Gastroesophageal sphincter (tissue), 4 donors: ENCODE measurements at regions not wholly inside any gene's neighbourhood (a gene's known extent, or its start where the extent isn't known, plus 50 kb on each side); places are given as distances from the start of the nearest gene placed in this dataset.

Source experiments
- ATAC-seq: fragments of 150-250 bp; one replicate; pipeline ENCODE4 v1.9.1; 2016; ENCODE audit warnings: mild to moderate bottlenecking, moderate library complexity
- H3K27ac ChIP-seq, 4 donors: fragments of 200-600 bp; sonication (generic) in 3 of 4; 1 replicate in 3 of 4; 2 replicates in 1 of 4; pipeline ENCODE4 v1.5.1; 2016 to 2019
- H3K27me3 ChIP-seq: fragments of 200-600 bp; sonication (generic); one replicate; pipeline ENCODE4 v1.5.1; 2019
- H3K36me3 ChIP-seq, 2 donors: fragments of 200-600 bp; sonication (generic); one replicate each; pipeline ENCODE4 v1.5.1; 2019; ENCODE audit warnings: control low read depth in 1 of 2
- H3K4me1 ChIP-seq, 3 donors: fragments of 200-600 bp; sonication (generic); 1 replicate in 2 of 3; 2 replicates in 1 of 3; pipeline ENCODE4 v1.5.1; 2016 to 2019; ENCODE audit warnings: control low read depth in 2 of 3
- H3K4me3 ChIP-seq, 2 donors: fragments of 200-600 bp; sonication (generic); one replicate each; pipeline ENCODE4 v1.5.1; 2019; ENCODE audit warnings: mild to moderate bottlenecking in 1 of 2, moderate library complexity in 1 of 2
- H3K9me3 ChIP-seq, 3 donors: fragments of 200-600 bp; sonication (generic); one replicate each; pipeline ENCODE4 v1.5.1; 2017 to 2019; ENCODE audit warnings: control low read depth in 2 of 3
- CTCF ChIP-seq, 4 experiments: fragments of 200-600 bp in 2 of 4; fragments of 450-650 bp in 2 of 4; sonication (generic) in 1 of 4; IDR thresholded peaks; one replicate each; pipeline ENCODE4 v1.5.1; 2017 to 2019; ENCODE audit warnings: antibody characterized with exemption in 4 of 4, mild to moderate bottlenecking in 2 of 4, moderate library complexity in 2 of 4
- EP300 ChIP-seq: sonication (generic); formaldehyde crosslinking; IDR thresholded peaks from one replicate; pipeline ENCODE4 v1.6.1; 2017; ENCODE audit warnings: antibody characterized with exemption, mild to moderate bottlenecking
- POLR2A ChIP-seq, 2 donors: fragments of 450-650 bp; IDR thresholded peaks; one replicate each; pipeline ENCODE4 v1.6.1; 2017; ENCODE audit warnings: antibody characterized with exemption in 2 of 2, mild to moderate bottlenecking in 2 of 2, moderate library complexity in 1 of 2
- POLR2AphosphoS5 ChIP-seq: sonication (generic); formaldehyde crosslinking; IDR thresholded peaks from one replicate; pipeline ENCODE4 v1.6.1; 2017; ENCODE audit warnings: antibody characterized with exemption
- WGBS, 2 donors: methylation state at CpG; one replicate each; pipeline ENCODE4 v1.1.5; 2018; ENCODE audit warnings: low coverage in 1 of 2; 5-methylcytosine and 5-hydroxymethylcytosine counted together

- ATAC-seq = no peak
Observed at GRCh38 chr6:78131521-78131920, 478.7 kb downstream of the MEI4 start.

GRCh38 chr6:78132671-78133410 lies 480.0 kb downstream of the MEI4 start:
- WGBS, 2 donors = 63 to 80% methylated on average over 1 to 7 of the region's 8 CpGs
- H3K9me3 ChIP-seq = peaks cover 0 to 26% (median 0%) of the 10 kb centered on the region in 3 donors
- no peak for TF ChIP-seq POLR2AphosphoS5
- no peaks in the 10 kb centered on the region for H3K27me3 ChIP-seq
- no peak for ATAC-seq
- H3K4me3 ChIP-seq = no peak overlapping the region
- no peaks in the 10 kb centered on the region for H3K4me1 ChIP-seq
- H3K27ac ChIP-seq = no peak overlapping the region
- no peaks in the 10 kb centered on the region for H3K36me3 ChIP-seq

More at GRCh38 chr6:78131521-78131920, 478.7 kb downstream of the MEI4 start:
- 80% methylated on average over 1 of the region's 1 CpG; no CpG with 5 or more reads in 1 of the 2 donors for WGBS, 2 donors
- Histone ChIP-seq H3K36me3 (no peaks in the 10 kb centered on the region), H3K4me1 (no peaks in the 10 kb centered on the region), H3K27me3 (no peaks in the 10 kb centered on the region), H3K27ac (no peak overlapping the region), H3K9me3 (peaks cover 0 to 20% (median 0%) of the 10 kb centered on the region in 3 donors), H3K4me3 (no peak overlapping the region)
- TF ChIP-seq POLR2AphosphoS5 (no peak), CTCF (IDR thresholded peaks at IDR 0.05) (no peak), POLR2A (IDR thresholded peaks at IDR 0.05) (no peak), EP300 (no peak)

- H3K36me3 ChIP-seq = no peaks in the 10 kb centered on the region
- H3K9me3 ChIP-seq = no peaks in the 10 kb centered on the region
- no peaks in the 10 kb centered on the region for H3K4me1 ChIP-seq
- H3K4me3 ChIP-seq = no peak overlapping the region
- no peak overlapping the region for H3K27ac ChIP-seq
- H3K27me3 ChIP-seq = no peaks in the 10 kb centered on the region
- ATAC-seq = no peak
- 66 to 79% methylated on average over 3 of the region's 3 CpGs for WGBS, 2 donors
- TF ChIP-seq CTCF (IDR thresholded peaks at IDR 0.05) (no peak), EP300 (no peak), POLR2A (IDR thresholded peaks at IDR 0.05) (no peak), POLR2AphosphoS5 (no peak)
Observed at GRCh38 chr6:78150425-78150824, 497.6 kb downstream of the MEI4 start.

- no peak for ATAC-seq
- Histone ChIP-seq H3K4me1 (no peaks in the 10 kb centered on the region), H3K27me3 (no peaks in the 10 kb centered on the region), H3K9me3 (no peaks in the 10 kb centered on the region), H3K4me3 (no peak overlapping the region), H3K27ac (no peak overlapping the region), H3K36me3 (no peaks in the 10 kb centered on the region)
- no peak for TF ChIP-seq POLR2AphosphoS5
Observed at GRCh38 chr6:78153976-78154375, 501.1 kb downstream of the MEI4 start.

GRCh38 chr6:78157606-78158005 lies 504.8 kb downstream of the MEI4 start:
- H3K4me3 ChIP-seq = no peak overlapping the region
- no peaks in the 10 kb centered on the region for H3K27me3 ChIP-seq
- no peaks in the 10 kb centered on the region for H3K36me3 ChIP-seq
- no peaks in the 10 kb centered on the region for H3K4me1 ChIP-seq
- H3K27ac ChIP-seq = no peak overlapping the region
- 78 to 100% methylated on average over 2 of the region's 2 CpGs for WGBS, 2 donors
- no peak for TF ChIP-seq EP300
- TF ChIP-seq CTCF (IDR thresholded peaks at IDR 0.05) = no peak
- TF ChIP-seq POLR2A (IDR thresholded peaks at IDR 0.05) = no peak
- TF ChIP-seq POLR2AphosphoS5 = no peak
- ATAC-seq = no peak
- H3K9me3 ChIP-seq = no peaks in the 10 kb centered on the region

- 86 to 100% methylated on average over 1 to 2 of the region's 2 CpGs for WGBS, 2 donors
- no peak for ATAC-seq
Observed at GRCh38 chr6:78188891-78189290, 536.1 kb downstream of the MEI4 start.

More at GRCh38 chr6:78188891-78189290, 536.1 kb downstream of the MEI4 start:
- Histone ChIP-seq H3K36me3 (no peaks in the 10 kb centered on the region), H3K4me3 (no peak overlapping the region), H3K27me3 (no peaks in the 10 kb centered on the region), H3K9me3 (no peaks in the 10 kb centered on the region), H3K4me1 (no peaks in the 10 kb centered on the region), H3K27ac (no peak overlapping the region)
- no peak for TF ChIP-seq POLR2A (IDR thresholded peaks at IDR 0.05)
- no peak for TF ChIP-seq EP300
- TF ChIP-seq POLR2AphosphoS5 = no peak
- TF ChIP-seq CTCF (IDR thresholded peaks at IDR 0.05) = no peak
